KG1 (cell line): ENCODE measurements at regions not wholly inside any gene's neighbourhood (a gene's known extent, or its start where the extent isn't known, plus 50 kb on each side); places are given as distances from the start of the nearest gene placed in this dataset.

ENCODE experiments used
- DNase-seq: peaks from one replicate; lab custom pipeline; 2025; lab: John Stamatoyannopoulos, UW

GRCh38 chr9:129471201-129472019, 149.5 kb downstream of the C9orf50 start:
- no peak for DNase-seq

GRCh38 chr9:129469988-129470316, 150.9 kb downstream of the C9orf50 start:
- DNase-seq: no peak

GRCh38 chr9:129469188-129469987, 151.5 kb downstream of the C9orf50 start:
- no peak for DNase-seq

GRCh38 chr9:129467739-129468666, 152.9 kb downstream of the C9orf50 start:
- no peak for DNase-seq

GRCh38 chr9:129467004-129467588, 153.8 kb downstream of the C9orf50 start:
- DNase-seq: no peak

- DNase-seq: no peak
Measured at GRCh38 chr9:129465834-129466535, 154.9 kb downstream of the C9orf50 start.

- no peak for DNase-seq
Measured at GRCh38 chr9:129464972-129465833, 155.7 kb downstream of the C9orf50 start.

- no peak for DNase-seq
Measured at GRCh38 chr9:129463994-129464393, 156.9 kb downstream of the C9orf50 start.

GRCh38 chr9:129463477-129463876, 157.4 kb downstream of the C9orf50 start:
- DNase-seq: no peak

GRCh38 chr9:129462360-129462759, 158.5 kb downstream of the C9orf50 start:
- DNase-seq: no peak

GRCh38 chr9:129460323-129461261, 160.3 kb downstream of the C9orf50 start:
- peak; percentile 83 for DNase-seq

GRCh38 chr9:129459547-129460322, 161.2 kb downstream of the C9orf50 start:
- DNase-seq: no peak

- no peak for DNase-seq
Measured at GRCh38 chr9:129458663-129459546, 162.0 kb downstream of the C9orf50 start.

GRCh38 chr9:129458155-129458661, 162.7 kb downstream of the C9orf50 start:
- no peak for DNase-seq

- DNase-seq: no peak
Measured at GRCh38 chr9:129457325-129457779, 163.5 kb downstream of the C9orf50 start.

- no peak for DNase-seq
Measured at GRCh38 chr9:129456549-129457324, 164.2 kb downstream of the C9orf50 start.
